HG02852 (cell line): ENCODE measurements at regions not wholly inside any gene's neighbourhood (a gene's known extent, or its start where the extent isn't known, plus 50 kb on each side); places are given as distances from the start of the nearest gene placed in this dataset.

ENCODE experiments used
- ATAC-seq: cut with Tn5 transposase; IDR thresholded peaks from one replicate; pipeline ENCODE4 v1.9.1; 2021; ENCODE audit warnings: mild to moderate bottlenecking, moderate library complexity; ENCODE audit not compliant: unreplicated experiment

DNA sequence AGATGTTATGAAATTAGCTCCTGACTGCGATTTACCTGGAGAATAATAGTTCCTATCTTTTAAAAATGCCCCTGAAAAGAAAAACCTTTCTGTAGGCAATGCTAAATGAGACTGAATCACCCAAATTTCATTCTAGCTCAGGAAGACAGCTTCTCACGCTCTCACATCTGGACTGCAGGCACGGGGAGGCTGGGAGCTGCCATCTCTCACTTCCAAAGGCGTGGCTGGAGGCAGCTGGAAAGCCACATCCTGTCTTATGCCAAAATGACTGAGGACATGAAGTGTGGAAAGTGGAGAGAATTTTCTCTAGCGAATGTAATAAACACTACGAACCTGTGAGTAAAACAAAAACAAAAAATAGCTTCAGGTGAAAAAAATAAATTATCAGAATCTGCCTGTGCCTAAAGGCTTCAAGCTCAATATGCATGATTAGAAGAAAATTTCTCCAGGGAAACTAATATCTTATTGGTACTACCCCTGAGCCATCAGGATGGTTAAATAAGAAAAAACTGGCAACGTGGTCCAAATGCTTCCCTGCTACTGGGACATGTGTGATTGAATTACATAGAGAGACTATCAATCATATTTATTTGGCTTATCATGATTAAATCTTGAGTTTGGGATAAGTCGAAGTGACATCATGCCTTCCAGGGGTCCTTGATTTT lies 58.1 kb upstream of the UBL3 start:
- no peak for ATAC-seq

GRCh38 chr13:29907670-29908069 lies 57.3 kb upstream of the UBL3 start:
- no peak for ATAC-seq

GRCh38 chr13:29906432-29907011 lies 56.1 kb upstream of the UBL3 start:
- ATAC-seq: no peak

GRCh38 chr13:29905845-29906244 lies 55.4 kb upstream of the UBL3 start:
- no peak for ATAC-seq

DNA sequence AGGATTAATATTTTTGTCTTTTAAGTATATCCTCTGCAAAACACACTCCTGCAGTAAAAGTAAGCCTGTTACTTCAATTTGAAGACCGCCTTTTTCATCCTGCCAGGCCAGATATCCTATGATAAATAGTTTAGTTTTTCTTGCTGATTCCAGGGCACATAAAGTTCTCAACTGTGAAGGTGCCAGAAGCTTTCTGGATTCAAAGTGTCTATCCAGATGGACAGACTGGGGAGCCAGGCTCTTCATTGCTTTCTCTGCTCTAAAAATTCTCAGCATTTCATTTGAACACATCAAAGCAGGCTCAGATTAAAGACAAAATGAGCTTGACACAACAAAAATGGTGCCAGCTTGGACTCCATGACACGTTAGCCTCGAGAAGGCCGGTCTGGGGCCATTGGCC lies 53.6 kb upstream of the UBL3 start:
- ATAC-seq: no peak

DNA sequence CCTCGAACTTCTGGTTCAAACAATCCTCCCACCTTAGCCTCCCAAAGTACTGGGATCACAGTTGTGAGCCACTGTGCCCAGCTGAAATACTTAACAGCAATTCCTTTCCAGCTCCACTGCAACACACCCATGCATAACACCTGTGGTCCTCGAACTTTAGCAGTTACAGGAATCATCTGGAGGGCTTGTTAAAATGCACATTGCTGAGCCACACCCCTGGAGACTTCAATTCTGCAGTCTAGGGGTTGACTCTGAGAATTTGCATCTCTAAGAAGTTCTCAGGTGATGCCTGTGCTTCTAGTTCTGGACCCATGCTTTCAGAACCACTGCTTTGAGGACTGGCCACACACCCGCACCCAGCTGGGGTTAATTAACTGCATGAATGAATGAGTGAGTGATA lies 53.1 kb upstream of the UBL3 start:
- ATAC-seq: no peak

DNA sequence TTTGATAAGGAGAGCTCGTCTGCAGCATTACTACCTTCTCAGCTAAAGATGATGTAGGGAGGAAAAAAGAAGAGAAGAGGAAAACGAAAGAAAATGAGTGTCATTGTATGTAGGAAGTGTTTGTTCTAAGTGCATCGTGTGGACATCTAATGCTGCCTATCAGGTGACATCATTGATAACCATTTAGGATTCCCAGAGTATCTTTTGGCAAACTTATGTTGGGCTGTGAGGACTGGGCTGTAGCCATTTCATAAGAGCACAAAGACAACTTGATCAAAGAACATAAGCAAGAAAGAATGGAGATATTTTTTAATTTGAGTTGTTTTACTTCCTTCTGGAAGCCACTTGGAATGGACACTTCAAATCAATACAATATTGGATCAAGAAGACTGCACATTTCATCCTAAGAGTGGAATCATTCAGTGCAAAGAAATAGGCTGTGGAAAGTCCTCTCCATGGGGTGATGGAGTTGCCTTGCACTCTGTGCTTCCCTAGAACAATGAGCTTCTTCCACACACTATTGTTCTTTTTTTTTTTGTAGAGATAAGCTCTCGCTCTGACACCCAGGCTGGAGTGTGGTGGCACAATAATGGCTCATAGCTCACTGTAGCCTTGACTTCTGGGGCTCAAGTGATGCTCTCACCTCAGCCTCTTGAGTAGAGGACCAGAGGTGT lies 52.4 kb upstream of the UBL3 start:
- ATAC-seq: no peak

- ATAC-seq: no peak
These were observed 51.6 kb upstream of the UBL3 start for GRCh38 chr13:29901710-29902631.
